ENCODE measurements at regions not wholly inside any gene's neighbourhood (a gene's known extent, or its start where the extent isn't known, plus 50 kb on each side); places are given as distances from the start of the nearest gene placed in this dataset.

DNA sequence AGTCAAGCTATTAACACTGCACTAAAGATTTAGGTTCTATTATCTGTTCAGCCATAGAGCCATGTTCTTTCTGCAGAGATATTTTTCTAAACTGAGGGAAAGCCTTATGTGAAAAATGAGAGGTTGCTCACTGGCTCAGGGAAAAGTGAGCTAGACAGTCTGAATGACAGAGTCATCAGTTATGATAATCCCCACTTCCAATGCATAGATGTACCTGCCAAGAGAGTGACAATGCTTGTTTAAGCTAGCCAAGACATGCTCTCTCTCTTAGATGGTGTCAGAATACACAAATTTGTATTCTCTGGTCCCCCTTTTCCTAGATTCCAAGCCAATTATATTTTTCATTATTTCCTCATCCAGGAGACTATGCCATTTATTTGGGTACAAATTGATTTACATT is 176.9 kb upstream of the FRMD6 start:
- TF ChIP-seq, protein P1, sequence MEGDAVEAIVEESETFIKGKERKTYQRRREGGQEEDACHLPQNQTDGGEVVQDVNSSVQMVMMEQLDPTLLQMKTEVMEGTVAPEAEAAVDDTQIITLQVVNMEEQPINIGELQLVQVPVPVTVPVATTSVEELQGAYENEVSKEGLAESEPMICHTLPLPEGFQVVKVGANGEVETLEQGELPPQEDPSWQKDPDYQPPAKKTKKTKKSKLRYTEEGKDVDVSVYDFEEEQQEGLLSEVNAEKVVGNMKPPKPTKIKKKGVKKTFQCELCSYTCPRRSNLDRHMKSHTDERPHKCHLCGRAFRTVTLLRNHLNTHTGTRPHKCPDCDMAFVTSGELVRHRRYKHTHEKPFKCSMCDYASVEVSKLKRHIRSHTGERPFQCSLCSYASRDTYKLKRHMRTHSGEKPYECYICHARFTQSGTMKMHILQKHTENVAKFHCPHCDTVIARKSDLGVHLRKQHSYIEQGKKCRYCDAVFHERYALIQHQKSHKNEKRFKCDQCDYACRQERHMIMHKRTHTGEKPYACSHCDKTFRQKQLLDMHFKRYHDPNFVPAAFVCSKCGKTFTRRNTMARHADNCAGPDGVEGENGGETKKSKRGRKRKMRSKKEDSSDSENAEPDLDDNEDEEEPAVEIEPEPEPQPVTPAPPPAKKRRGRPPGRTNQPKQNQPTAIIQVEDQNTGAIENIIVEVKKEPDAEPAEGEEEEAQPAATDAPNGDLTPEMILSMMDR (conservative IDR thresholded peaks at IDR 0.05; ENCODE audit: low read depth, low read length), result no peak
- TF ChIP-seq EZH2 (IDR thresholded peaks at IDR 0.05; ENCODE audit: borderline replicate concordance, low read depth, low read length, poor library complexity, severe bottlenecking), result no peak

All from A673 (cell line).